ENCODE measurements at regions not wholly inside any gene's neighbourhood (a gene's known extent, or its start where the extent isn't known, plus 50 kb on each side); places are given as distances from the start of the nearest gene placed in this dataset.

DNA sequence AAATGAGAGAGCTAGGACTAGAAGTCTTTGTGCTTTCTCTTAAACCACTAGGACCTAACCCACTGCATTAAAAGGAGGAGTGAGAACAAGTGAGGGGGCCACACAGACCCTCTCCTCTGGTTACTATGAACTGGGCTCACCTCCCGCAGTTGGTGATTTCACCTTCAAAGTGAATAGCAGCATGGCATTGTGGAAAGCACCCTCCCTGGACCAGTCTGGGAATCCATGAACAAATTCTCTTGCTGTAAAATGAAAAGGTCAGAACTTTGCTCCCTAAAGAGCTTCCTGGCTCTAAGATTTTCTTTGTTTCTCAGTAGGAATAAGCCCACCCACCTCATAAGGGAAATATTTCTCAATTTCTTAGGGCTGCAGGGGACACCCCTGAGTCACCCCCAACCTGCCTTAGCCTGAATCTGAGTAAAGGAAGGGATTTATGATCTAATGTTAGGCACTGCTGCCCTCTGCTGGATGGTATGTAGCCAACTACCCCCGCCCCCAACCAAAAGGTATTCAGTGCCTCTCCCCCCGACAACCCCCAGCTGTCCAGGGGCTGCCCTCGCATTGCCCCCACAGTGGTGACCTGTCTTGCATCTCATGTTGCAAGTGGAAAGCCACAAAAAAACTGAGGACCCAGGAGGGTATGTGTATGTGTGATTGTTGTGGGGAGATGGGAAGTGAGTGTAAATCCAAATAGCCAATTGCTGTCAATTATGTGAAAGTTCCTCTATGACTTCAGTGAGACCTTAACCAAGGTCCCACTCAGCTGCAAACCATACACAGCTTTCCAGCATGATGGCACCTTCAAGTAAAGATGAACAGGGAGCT lies 230.9 kb upstream of the SLC14A2 start:
- TF ChIP-seq, protein P1, sequence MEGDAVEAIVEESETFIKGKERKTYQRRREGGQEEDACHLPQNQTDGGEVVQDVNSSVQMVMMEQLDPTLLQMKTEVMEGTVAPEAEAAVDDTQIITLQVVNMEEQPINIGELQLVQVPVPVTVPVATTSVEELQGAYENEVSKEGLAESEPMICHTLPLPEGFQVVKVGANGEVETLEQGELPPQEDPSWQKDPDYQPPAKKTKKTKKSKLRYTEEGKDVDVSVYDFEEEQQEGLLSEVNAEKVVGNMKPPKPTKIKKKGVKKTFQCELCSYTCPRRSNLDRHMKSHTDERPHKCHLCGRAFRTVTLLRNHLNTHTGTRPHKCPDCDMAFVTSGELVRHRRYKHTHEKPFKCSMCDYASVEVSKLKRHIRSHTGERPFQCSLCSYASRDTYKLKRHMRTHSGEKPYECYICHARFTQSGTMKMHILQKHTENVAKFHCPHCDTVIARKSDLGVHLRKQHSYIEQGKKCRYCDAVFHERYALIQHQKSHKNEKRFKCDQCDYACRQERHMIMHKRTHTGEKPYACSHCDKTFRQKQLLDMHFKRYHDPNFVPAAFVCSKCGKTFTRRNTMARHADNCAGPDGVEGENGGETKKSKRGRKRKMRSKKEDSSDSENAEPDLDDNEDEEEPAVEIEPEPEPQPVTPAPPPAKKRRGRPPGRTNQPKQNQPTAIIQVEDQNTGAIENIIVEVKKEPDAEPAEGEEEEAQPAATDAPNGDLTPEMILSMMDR (IDR thresholded peaks at IDR 0.05): peak; percentile 26 to 72 (median 60)
- no peak for TF ChIP-seq POLR2A (IDR thresholded peaks at IDR 0.05)
